HepG2 (cell line): ENCODE measurements at regions not wholly inside any gene's neighbourhood (a gene's known extent, or its start where the extent isn't known, plus 50 kb on each side); places are given as distances from the start of the nearest gene placed in this dataset.

Experiments
- ATAC-seq: fragments of 200-7000 bp; cut with Tn5 transposase; 3 replicates; pipeline ENCODE4 v1.9.1; 2020; ENCODE audit warnings: mild to moderate bottlenecking, moderate library complexity
- BruUV-seq: library from RNA; stranded (reverse); fragments of 400-500 nt; replicated peaks from 2 replicates; lab custom pipeline; 2021; lab: Mats Ljungman, UMichigan
- CTCF ChIA-PET: fragments of 300-600 bp; formaldehyde crosslinking; extraction: SDS; loops from one replicate; lab custom pipeline; 2021; ENCODE audit warnings: low total read pairs, inconsistent platforms, low intra/inter-chr PET ratio; lab: Yijun Ruan, JAX
- POLR2A ChIA-PET: fragments of 350-600 bp; sonication (Branson Sonifier 250); formaldehyde crosslinking; loops from one replicate; lab custom pipeline; 2020; ENCODE audit warnings: antibody characterized with exemption, inconsistent platforms; lab: Yijun Ruan, JAX
- DNase-seq: peaks from one replicate; pipeline ENCODE4 v3.0.0-alpha.2; 2015; ENCODE audit warnings: low spot score
- FAIRE-seq: peaks from 3 replicates; lab custom pipeline; 2011; peaks lifted over from hg19 to GRCh38; lab: Jason Lieb, UNC
- H2AFZ ChIP-seq: one replicate; pipeline ENCODE4 v1.6.1; 2011; ENCODE audit warnings: low read length, inconsistent platforms
- H3K27ac ChIP-seq: fragments of 300-600 bp; 3 replicates; pipeline ENCODE4 v1.8.0; 2011; ENCODE audit warnings: mixed run types, mild to moderate bottlenecking, mixed read lengths, low read length, inconsistent platforms; ENCODE audit not compliant: insufficient read depth; ENCODE audit errors: extremely low read length
- H3K27me3 ChIP-seq, 2 experiments: fragments of 200-600 bp in 1 of 2; 2 replicates in 1 of 2; 3 replicates in 1 of 2; pipeline versions ENCODE4 v1.6.0 to v1.8.0; 2011; ENCODE audit warnings: low read length in 2 of 2, mild to moderate bottlenecking in 2 of 2, moderate library complexity in 2 of 2, inconsistent platforms in 1 of 2; ENCODE audit not compliant: insufficient read depth in 2 of 2, control insufficient read depth in 1 of 2
- H3K36me3 ChIP-seq, 2 experiments: fragments of 200-600 bp in 1 of 2; replicated peaks in 1 of 2; 2 replicates in 1 of 2; 3 replicates in 1 of 2; pipeline versions ENCODE4 v1.5.1 to v1.8.0; 2011; ENCODE audit warnings: low read length in 2 of 2, inconsistent platforms in 1 of 2; ENCODE audit not compliant: insufficient read depth in 2 of 2, control insufficient read depth in 1 of 2
- H3K4me1 ChIP-seq: 2 replicates; pipeline ENCODE4 v1.5.1; 2012; ENCODE audit warnings: low read length, inconsistent platforms; ENCODE audit not compliant: insufficient read depth
- H3K4me2 ChIP-seq: 2 replicates; pipeline ENCODE4 v1.6.0; 2011; ENCODE audit warnings: low read depth, low read length, inconsistent platforms
- H3K4me3 ChIP-seq, 3 experiments: fragments of 200-600 bp in 1 of 3; sonication (generic), shearing (Covaris generic) in 1 of 3; replicated peaks in 1 of 3; 2 replicates each; pipeline ENCODE4 v1.5.1; 2011 to 2016; ENCODE audit warnings: low read length in 3 of 3, inconsistent platforms in 2 of 3, low read depth in 2 of 3, mild to moderate bottlenecking in 2 of 3, control low read depth in 1 of 3, mixed read lengths in 1 of 3; ENCODE audit not compliant: insufficient read depth in 1 of 3
- H3K79me2 ChIP-seq: one replicate; pipeline ENCODE4 v1.6.1; 2011; ENCODE audit warnings: low read length, inconsistent platforms; ENCODE audit not compliant: insufficient read depth
- H3K9ac ChIP-seq: 2 replicates; pipeline ENCODE4 v1.6.0; 2011; ENCODE audit warnings: mild to moderate bottlenecking, low read depth, low read length, inconsistent platforms; ENCODE audit not compliant: insufficient read depth
- H3K9me3 ChIP-seq: 2 replicates; pipeline ENCODE4 v1.5.1; 2012; ENCODE audit warnings: mild to moderate bottlenecking, low read length
- H4K20me1 ChIP-seq: 2 replicates; pipeline ENCODE4 v1.6.0; 2011; ENCODE audit warnings: inconsistent platforms, mild to moderate bottlenecking, low read length, moderate library complexity; ENCODE audit not compliant: insufficient read depth
- MEIS1 ChIP-seq: sonication (generic); formaldehyde crosslinking; IDR thresholded peaks from 2 replicates; pipeline ENCODE4 v1.9.0; 2021; ENCODE audit warnings: mild to moderate bottlenecking, missing genetic modification reagents, moderate library complexity, borderline replicate concordance
- NR2F1 ChIP-seq, 2 experiments: fragments of 450-650 bp in 1 of 2; formaldehyde crosslinking in 1 of 2; IDR thresholded peaks; 2 replicates each; pipeline versions ENCODE4 v1.5.0 to v1.6.1; 2016 to 2020; ENCODE audit warnings: mild to moderate bottlenecking in 1 of 2, missing compliant biosample characterization in 1 of 2, missing genetic modification reagents in 1 of 2, moderate library complexity in 1 of 2
- NR3C1 ChIP-seq: sonication (generic); formaldehyde crosslinking; IDR thresholded peaks from 2 replicates; pipeline ENCODE4 v1.4.0; 2020; ENCODE audit warnings: missing genetic modification reagents
- TSC22D2 ChIP-seq: sonication (generic); formaldehyde crosslinking; IDR thresholded peaks from 2 replicates; pipeline ENCODE4 v1.5.1; 2020; ENCODE audit warnings: missing genetic modification reagents, mild to moderate bottlenecking, borderline replicate concordance
- ZFP1 ChIP-seq: IDR thresholded peaks from 2 replicates; pipeline ENCODE4 v1.6.1; 2016
- ZNF562 ChIP-seq: sonication (generic); formaldehyde crosslinking; IDR thresholded peaks from 2 replicates; pipeline ENCODE4 v1.8.0; 2022; ENCODE audit warnings: missing genetic modification reagents, borderline replicate concordance
- ZNF572 ChIP-seq: sonication (generic); formaldehyde crosslinking; IDR thresholded peaks from 2 replicates; pipeline ENCODE4 v1.5.1; 2020; ENCODE audit warnings: mild to moderate bottlenecking, missing genetic modification reagents
- ZNF703 ChIP-seq: sonication (generic); formaldehyde crosslinking; IDR thresholded peaks from 2 replicates; pipeline ENCODE4 v1.5.1; 2020; ENCODE audit warnings: missing genetic modification reagents, mild to moderate bottlenecking, moderate library complexity, borderline replicate concordance
- WGBS: methylation state at CpG from one replicate; pipeline ENCODE4 v1.1.6; 2017; ENCODE audit warnings: low lambda C conversion rate; 5-methylcytosine and 5-hydroxymethylcytosine counted together
- in situ Hi-C: cut with HindIII; loops from 2 replicates; pipeline ENCODE4 v1.10.0; 2017; ENCODE audit warnings: low pct_unique_long_range_greater_than_20kb; ENCODE audit not compliant: extremely low pct_ligation_motif_present
- intact Hi-C: fragments of 100-400 bp; cut with micrococcal nuclease; formaldehyde crosslinking; loops from one replicate; pipeline ENCODE4 v1.10.0; 2022; ENCODE audit not compliant: unreplicated experiment
- TF ChIP-seq, protein P1 (sequence below): sonication (generic); formaldehyde crosslinking; conservative IDR thresholded peaks from 2 replicates; pipeline ENCODE4 v1.4.0; 2020; ENCODE audit warnings: missing genetic modification reagents

DNA sequence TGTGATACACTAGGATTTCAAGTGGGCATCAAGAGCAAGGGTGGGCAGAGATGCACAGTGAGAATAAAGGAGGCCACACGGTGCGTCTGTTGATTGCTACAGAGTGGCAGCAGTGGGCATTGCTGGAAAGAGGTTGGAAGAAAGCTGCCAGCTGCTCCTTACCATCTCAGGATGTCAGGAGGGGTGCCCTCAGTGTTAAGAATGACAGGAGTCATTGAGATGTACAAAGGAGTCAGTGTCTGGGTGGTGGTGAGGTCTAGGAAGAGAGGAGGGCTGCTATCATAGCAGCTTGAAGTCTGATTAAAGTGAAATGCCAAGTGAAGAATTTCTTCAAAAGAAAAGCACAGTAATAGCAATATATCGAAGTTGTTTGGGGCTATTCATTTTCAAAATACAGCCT lies 992.7 kb downstream of the TTLL7 start:
- DNase-seq (no peak), ATAC-seq (no peak), FAIRE-seq (no peak)
- WGBS = 4% methylated on average over 3 of the region's 3 CpGs
- Histone ChIP-seq H3K4me3 (no peak overlapping the region), H2AFZ (no peak overlapping the region), H3K9ac (no peak overlapping the region), H3K79me2 (no peaks in the 10 kb centered on the region), H3K9me3 (peaks cover 76% of the 10 kb centered on the region), H4K20me1 (no peaks in the 10 kb centered on the region), H3K27ac (no peak overlapping the region), H3K27me3 (no peaks in the 10 kb centered on the region), H3K4me1 (no peaks in the 10 kb centered on the region), H3K36me3 (no peaks in the 10 kb centered on the region), H3K4me2 (no peak overlapping the region)
- no TSS peak for BruUV-seq
- TF ChIP-seq ZNF572 (CRISPR knock-in tag) = no peak
- intact Hi-C loops (no loop called here), in situ Hi-C loops (no loop called here)
- ChIA-PET CTCF (no interaction called here), POLR2A (no interaction called here)

GRCh38 chr1:83000286-83000685 lies 998.6 kb downstream of the TTLL7 start:
- no peaks in the 10 kb centered on the region for H4K20me1 ChIP-seq
- no TSS peak for BruUV-seq
- no peak overlapping the region for H3K4me3 ChIP-seq
- DNase-seq (no peak), ATAC-seq (no peak), FAIRE-seq (no peak)
- no peak overlapping the region for H3K4me2 ChIP-seq
- CTCF ChIA-PET = no interaction called here
- H3K27ac ChIP-seq = no peak overlapping the region
- no peaks in the 10 kb centered on the region for H3K79me2 ChIP-seq
- no peaks in the 10 kb centered on the region for H3K4me1 ChIP-seq
- no peaks in the 10 kb centered on the region for H3K36me3 ChIP-seq
- no peak overlapping the region for H2AFZ ChIP-seq
- no peak overlapping the region for H3K9ac ChIP-seq
- H3K27me3 ChIP-seq = no peaks in the 10 kb centered on the region
- intact Hi-C loops (no loop called here), in situ Hi-C loops (no loop called here)
- WGBS = 52% methylated on average over 4 of the region's 4 CpGs
- peaks cover 68% of the 10 kb centered on the region for H3K9me3 ChIP-seq
- POLR2A ChIA-PET = no interaction called here
- TF ChIP-seq ZFP1 (CRISPR knock-in tag) = no peak
- TF ChIP-seq NR3C1 (CRISPR knock-in tag) = no peak
- TF ChIP-seq NR2F1 (CRISPR knock-in tag; IDR thresholded peaks at IDR 0.05) = no peak
- TF ChIP-seq ZNF562 (CRISPR knock-in tag) = no peak
- TF ChIP-seq TSC22D2 (CRISPR knock-in tag) = no peak
- TF ChIP-seq MEIS1 (CRISPR knock-in tag) = no peak
- TF ChIP-seq ZNF703 (CRISPR knock-in tag) = no peak
- TF ChIP-seq, protein P1, sequence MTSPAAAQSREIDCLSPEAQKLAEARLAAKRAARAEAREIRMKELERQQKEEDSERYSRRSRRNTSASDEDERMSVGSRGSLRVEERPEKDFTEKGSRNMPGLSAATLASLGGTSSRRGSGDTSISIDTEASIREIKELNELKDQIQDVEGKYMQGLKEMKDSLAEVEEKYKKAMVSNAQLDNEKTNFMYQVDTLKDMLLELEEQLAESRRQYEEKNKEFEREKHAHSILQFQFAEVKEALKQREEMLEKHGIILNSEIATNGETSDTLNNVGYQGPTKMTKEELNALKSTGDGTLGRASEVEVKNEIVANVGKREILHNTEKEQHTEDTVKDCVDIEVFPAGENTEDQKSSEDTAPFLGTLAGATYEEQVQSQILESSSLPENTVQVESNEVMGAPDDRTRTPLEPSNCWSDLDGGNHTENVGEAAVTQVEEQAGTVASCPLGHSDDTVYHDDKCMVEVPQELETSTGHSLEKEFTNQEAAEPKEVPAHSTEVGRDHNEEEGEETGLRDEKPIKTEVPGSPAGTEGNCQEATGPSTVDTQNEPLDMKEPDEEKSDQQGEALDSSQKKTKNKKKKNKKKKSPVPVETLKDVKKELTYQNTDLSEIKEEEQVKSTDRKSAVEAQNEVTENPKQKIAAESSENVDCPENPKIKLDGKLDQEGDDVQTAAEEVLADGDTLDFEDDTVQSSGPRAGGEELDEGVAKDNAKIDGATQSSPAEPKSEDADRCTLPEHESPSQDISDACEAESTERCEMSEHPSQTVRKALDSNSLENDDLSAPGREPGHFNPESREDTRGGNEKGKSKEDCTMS = no peak
- TF ChIP-seq, all 625 proteins: peak for 0
